Activated CD8-positive, alpha-beta T cell treated with anti-CD3 and anti-CD28 coated beads, Interleukin-2, amount 10 ng/mL, durations not matched to agents 7 days and 5 days (primary cell): ENCODE measurements at regions not wholly inside any gene's neighbourhood (a gene's known extent, or its start where the extent isn't known, plus 50 kb on each side); places are given as distances from the start of the nearest gene placed in this dataset.
"Not testable (repeated sequence)": the region's sequence is repeated elsewhere in the genome, so short reads cannot be mapped to it uniquely, and the experiment has no call there.

Source experiments
- ATAC-seq: fragments of 150-1000 bp; cut with Tn5 transposase; one replicate; pipeline ENCODE4 v1.10.0; 2021; ENCODE audit warnings: moderate library complexity
- CTCF ChIA-PET: fragments of 350-600 bp; sonication (Branson Sonifier 250); formaldehyde crosslinking; loops from one replicate; lab custom pipeline; 2021; ENCODE audit warnings: antibody characterized with exemption; lab: Charles Lee
- POLR2A ChIA-PET: fragments of 350-600 bp; sonication (Branson Sonifier 250); formaldehyde crosslinking; loops from one replicate; lab custom pipeline; 2021; ENCODE audit warnings: antibody characterized with exemption; lab: Charles Lee
- DNase-seq: peaks from one replicate; pipeline ENCODE4 v3.0.0-alpha.2; 2020
- H3K27ac Mint-ChIP-seq: one replicate; pipeline ENCODE4 v1.8.0; 2021; ENCODE audit warnings: mild to moderate bottlenecking, mixed read lengths
- H3K27me3 Mint-ChIP-seq: one replicate; pipeline ENCODE4 v1.8.0; 2021; ENCODE audit warnings: low read depth, mixed read lengths
- H3K36me3 Mint-ChIP-seq: one replicate; pipeline ENCODE4 v1.8.0; 2021; ENCODE audit warnings: low read depth, mixed read lengths
- H3K4me1 Mint-ChIP-seq: one replicate; pipeline ENCODE4 v1.8.0; 2021; ENCODE audit warnings: low read depth, mixed read lengths
- H3K4me3 Mint-ChIP-seq: one replicate; pipeline ENCODE4 v1.8.0; 2021; ENCODE audit warnings: mild to moderate bottlenecking, mixed read lengths
- H3K9me3 Mint-ChIP-seq: one replicate; pipeline ENCODE4 v1.8.0; 2022; ENCODE audit warnings: mixed read lengths; ENCODE audit not compliant: insufficient read depth

DNA sequence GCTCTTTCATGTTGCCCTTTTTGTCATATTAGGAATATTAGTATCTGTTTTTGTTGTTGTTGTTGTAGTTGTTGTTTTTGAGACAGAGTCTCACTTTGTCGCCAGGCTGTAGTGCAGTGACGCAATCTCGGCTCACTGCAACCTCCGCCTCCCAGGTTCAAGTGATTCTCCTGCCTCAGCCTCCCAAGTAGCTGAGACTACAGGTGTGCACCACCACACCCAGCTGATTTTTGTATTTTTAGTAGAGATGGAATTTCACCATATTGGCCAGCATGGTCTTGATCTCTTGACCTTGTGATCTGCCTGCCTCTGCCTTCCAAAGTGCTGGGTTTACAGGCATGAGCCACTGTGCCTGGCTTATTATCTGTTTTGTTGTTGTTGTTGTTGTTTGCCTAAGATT, 69.7 kb upstream of the CCN2 start:
- DNase-seq, H3K27ac Mint-ChIP-seq, H3K4me1 Mint-ChIP-seq, H3K4me3 Mint-ChIP-seq, CTCF ChIA-PET, H3K9me3 Mint-ChIP-seq, POLR2A ChIA-PET, H3K36me3 Mint-ChIP-seq, H3K27me3 Mint-ChIP-seq, ATAC-seq: not testable (repeated sequence)

DNA sequence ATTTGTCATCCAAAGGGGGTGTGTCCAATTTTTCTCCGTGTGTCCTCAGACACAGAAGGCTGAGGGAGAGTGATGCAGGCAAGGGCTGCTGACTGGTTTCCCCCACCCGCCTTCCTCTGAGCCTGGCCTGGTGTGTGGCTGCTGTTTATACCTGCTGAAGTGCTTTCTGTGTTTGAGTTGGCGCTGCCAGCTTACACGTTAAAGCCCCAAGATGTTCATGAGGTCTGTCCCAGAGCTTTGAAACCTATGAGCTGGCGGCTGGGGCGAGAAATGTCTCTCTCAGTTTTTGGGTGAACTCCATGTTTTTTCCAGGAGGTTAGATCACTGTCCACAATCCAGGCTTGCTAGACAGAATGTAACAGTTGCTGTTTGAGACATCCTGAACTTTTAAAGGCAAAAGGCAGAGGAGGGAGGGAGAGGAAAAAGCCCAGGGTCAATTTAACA, 69.0 kb upstream of the CCN2 start:
- POLR2A ChIA-PET, result no interaction called here
- H3K36me3 Mint-ChIP-seq, result no peaks in the 10 kb centered on the region

DNA sequence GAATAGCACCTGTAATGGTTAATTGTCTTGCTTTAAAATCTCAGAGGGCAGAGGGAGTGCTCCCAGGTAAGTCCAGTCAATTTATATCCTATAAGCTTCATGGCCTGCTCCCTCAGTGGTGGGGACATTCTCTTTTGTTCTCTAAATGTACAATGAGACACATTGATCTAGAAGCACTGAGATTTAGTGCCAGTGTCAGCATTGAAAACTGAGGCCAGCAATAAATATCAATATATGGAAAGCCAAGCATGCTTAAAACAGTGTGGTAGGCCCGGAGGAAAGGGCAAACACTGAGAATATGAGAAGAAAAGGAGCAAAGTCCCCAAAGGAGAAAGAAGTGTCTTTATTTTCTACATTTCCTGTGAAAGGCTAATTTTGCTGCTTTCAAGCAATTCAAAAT, 68.4 kb upstream of the CCN2 start:
- H3K36me3 Mint-ChIP-seq, result no peaks in the 10 kb centered on the region
- H3K27ac Mint-ChIP-seq, result no peak overlapping the region
- POLR2A ChIA-PET, result no interaction called here
- no peaks in the 10 kb centered on the region for H3K27me3 Mint-ChIP-seq
- H3K4me3 Mint-ChIP-seq, result no peak overlapping the region
- H3K9me3 Mint-ChIP-seq, result no peaks in the 10 kb centered on the region
- no peaks in the 10 kb centered on the region for H3K4me1 Mint-ChIP-seq
- DNase-seq (no peak), ATAC-seq (no peak)
- CTCF ChIA-PET, result no interaction called here

More for the DNA sequence above, 69.0 kb upstream of the CCN2 start:
- CTCF ChIA-PET, result no interaction called here
- no peak overlapping the region for H3K27ac Mint-ChIP-seq
- DNase-seq (no peak), ATAC-seq (no peak)
- H3K4me1 Mint-ChIP-seq, result no peaks in the 10 kb centered on the region
- H3K4me3 Mint-ChIP-seq, result no peak overlapping the region
- no peaks in the 10 kb centered on the region for H3K9me3 Mint-ChIP-seq
- H3K27me3 Mint-ChIP-seq, result no peaks in the 10 kb centered on the region

DNA sequence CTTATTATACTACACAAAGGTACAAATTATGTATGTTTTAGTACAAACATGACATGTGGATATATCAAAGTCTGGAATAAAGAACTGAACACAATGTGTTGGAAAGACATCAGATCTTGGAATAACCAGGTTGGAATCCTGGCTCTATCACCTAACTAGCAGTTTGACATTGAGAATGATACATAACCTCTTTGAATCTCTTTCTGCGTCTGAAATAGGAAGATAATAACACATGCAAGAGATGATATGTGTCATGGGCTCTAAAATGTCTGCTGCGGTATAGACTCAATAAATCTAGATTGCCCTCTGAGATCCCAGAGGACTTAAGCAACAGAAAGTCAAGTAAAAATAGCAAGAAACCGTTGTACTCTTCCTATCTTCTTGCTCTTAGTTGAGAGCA, 66.8 kb upstream of the CCN2 start:
- CTCF ChIA-PET, result interaction anchor here (0.9 kb wide), 2 partner anchors 95 to 262 kb away, joined by 3 read pairs; no protein-coding TSS in a partner anchor
- Mint-ChIP-seq H3K27ac (no peak overlapping the region), H3K4me1 (no peaks in the 10 kb centered on the region), H3K9me3 (no peaks in the 10 kb centered on the region), H3K27me3 (no peaks in the 10 kb centered on the region), H3K36me3 (no peaks in the 10 kb centered on the region), H3K4me3 (no peak overlapping the region)
- ATAC-seq (no peak), DNase-seq (no peak)
- POLR2A ChIA-PET, result no interaction called here

DNA sequence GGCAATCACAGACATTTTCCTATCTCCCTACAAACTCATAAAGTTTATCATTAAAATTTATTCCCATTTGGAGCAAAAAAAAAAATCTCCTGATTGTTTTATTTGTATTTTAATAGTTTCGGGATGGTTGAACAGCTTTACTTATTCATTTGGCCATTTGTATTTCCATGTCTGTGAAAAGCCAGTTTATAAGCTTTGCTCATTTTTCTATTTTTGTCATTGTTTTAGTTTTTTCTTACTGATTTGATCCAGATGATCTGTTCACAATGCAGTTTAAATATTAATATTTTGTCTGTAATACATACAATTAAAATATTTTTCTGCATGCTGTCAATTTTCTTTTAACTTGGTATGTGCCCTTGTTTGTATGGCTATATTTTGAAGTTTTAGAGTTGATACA, 65.2 kb upstream of the CCN2 start:
- DNase-seq (no peak), ATAC-seq (no peak)
- H3K4me3 Mint-ChIP-seq, result no peak overlapping the region
- no peaks in the 10 kb centered on the region for H3K9me3 Mint-ChIP-seq
- H3K27me3 Mint-ChIP-seq, result no peaks in the 10 kb centered on the region
- H3K4me1 Mint-ChIP-seq, result no peaks in the 10 kb centered on the region
- ChIA-PET POLR2A (no interaction called here), CTCF (no interaction called here)
- no peak overlapping the region for H3K27ac Mint-ChIP-seq
- H3K36me3 Mint-ChIP-seq, result no peaks in the 10 kb centered on the region

DNA sequence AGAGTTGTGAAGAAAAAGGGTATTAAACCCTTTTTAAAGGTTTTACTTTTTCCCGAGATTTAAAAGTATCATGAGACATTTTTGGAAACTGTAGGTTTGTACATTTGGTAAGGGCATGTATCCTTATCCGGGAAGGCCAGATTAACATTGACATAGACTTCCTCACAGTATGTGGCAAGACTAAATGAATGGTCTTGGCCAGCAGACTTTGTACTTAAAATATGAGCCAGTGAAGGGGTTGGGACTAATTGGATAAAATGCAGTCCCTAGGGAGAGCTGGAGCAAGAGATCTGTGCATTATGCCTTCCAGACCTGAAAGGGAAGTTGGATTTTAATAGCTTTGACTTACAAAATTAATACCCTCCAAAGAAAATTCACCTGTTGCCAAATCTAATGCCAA, 60.4 kb upstream of the CCN2 start:
- Mint-ChIP-seq H3K4me1 (no peaks in the 10 kb centered on the region), H3K27me3 (no peaks in the 10 kb centered on the region), H3K27ac (no peak overlapping the region), H3K4me3 (no peak overlapping the region), H3K9me3 (no peaks in the 10 kb centered on the region), H3K36me3 (no peaks in the 10 kb centered on the region)
- DNase-seq (no peak), ATAC-seq (no peak)
- POLR2A ChIA-PET, result no interaction called here
- CTCF ChIA-PET, result no interaction called here

DNA sequence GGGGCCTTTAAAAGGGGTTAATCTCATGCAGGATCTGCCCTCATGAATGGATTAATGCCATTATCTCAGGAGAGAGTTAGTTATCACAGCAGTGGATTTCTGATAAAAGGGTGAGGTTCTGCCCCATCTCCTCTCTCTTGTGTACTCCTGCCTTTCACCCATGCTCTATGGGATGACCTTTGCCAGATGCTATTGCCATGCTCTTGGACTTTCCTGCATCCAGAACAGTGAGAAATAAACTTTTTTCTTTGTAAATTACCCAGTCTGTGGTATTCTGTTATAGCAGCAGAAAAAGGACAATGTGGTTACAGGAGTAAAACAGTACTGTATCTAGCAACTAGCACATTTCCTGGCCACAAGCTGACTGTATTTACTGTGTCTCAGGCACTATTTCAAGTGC, 58.0 kb upstream of the CCN2 start:
- ChIA-PET CTCF (no interaction called here), POLR2A (no interaction called here)
- Mint-ChIP-seq H3K4me3 (no peak overlapping the region), H3K27me3 (no peaks in the 10 kb centered on the region), H3K4me1 (no peaks in the 10 kb centered on the region), H3K9me3 (no peaks in the 10 kb centered on the region), H3K27ac (no peak overlapping the region), H3K36me3 (no peaks in the 10 kb centered on the region)
- ATAC-seq (no peak), DNase-seq (no peak)

DNA sequence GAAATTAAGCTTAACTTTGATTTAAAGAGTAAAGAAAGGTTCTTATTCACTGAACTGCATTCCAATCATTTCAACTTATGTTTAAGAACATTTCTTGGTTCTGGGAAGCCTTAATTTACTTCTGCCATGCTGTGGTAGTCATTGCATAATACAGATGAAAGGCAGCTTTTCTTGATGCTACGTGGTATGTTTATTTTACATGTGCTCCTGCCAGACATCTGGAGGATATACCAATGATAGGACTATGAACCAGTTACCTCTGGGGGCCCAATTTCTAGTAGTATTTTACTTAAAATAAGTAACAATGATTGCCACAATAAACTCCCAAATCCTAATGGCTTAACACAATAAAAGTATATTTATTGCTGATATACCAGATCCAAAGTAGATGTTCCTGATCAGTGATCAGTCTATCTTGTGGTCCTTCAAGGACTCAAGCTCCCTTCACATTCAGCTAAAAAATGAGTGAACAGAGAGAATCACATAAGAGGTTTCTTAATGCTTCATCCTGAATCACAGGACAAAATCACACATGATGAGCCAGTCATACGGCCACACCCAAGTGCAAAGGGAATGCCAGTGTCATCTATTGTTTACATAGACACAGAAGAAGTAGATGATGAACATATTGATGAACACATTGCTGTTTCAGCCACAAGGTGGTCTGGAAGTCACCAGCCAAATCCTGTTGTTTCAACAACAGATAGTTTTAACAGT, 56.5 kb upstream of the CCN2 start:
- no peak overlapping the region for H3K27ac Mint-ChIP-seq
- no peaks in the 10 kb centered on the region for H3K9me3 Mint-ChIP-seq
- ATAC-seq (no peak), DNase-seq (no peak)
- H3K27me3 Mint-ChIP-seq, result no peaks in the 10 kb centered on the region
- POLR2A ChIA-PET, result no interaction called here
- H3K4me3 Mint-ChIP-seq, result no peak overlapping the region
- CTCF ChIA-PET, result no interaction called here
- no peaks in the 10 kb centered on the region for H3K4me1 Mint-ChIP-seq
- H3K36me3 Mint-ChIP-seq, result no peaks in the 10 kb centered on the region

DNA sequence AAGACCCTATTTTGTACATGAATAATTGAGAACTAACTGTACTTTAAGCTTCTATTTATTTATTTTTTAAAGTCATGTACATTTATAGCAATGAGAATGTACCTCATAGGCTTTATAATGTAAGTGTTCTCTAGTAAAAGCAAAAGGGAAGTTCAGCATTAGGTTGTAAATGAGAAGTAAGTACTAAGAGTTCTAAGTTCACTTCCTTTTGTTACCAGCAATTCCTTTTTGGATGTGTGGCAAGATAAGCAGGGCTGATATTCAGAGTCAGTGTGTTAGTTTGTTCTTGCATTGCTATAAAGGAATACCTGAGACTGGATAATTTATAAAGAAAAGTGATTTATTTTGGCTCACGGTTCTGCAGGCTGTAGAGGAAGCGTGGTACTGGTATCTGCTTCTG, 54.0 kb upstream of the CCN2 start:
- Mint-ChIP-seq H3K36me3 (no peaks in the 10 kb centered on the region), H3K27me3 (no peaks in the 10 kb centered on the region), H3K27ac (no peak overlapping the region), H3K4me1 (no peaks in the 10 kb centered on the region), H3K4me3 (no peak overlapping the region), H3K9me3 (no peaks in the 10 kb centered on the region)
- ChIA-PET CTCF (no interaction called here), POLR2A (no interaction called here)
- DNase-seq, result no peak
- ATAC-seq, result no peak

DNA sequence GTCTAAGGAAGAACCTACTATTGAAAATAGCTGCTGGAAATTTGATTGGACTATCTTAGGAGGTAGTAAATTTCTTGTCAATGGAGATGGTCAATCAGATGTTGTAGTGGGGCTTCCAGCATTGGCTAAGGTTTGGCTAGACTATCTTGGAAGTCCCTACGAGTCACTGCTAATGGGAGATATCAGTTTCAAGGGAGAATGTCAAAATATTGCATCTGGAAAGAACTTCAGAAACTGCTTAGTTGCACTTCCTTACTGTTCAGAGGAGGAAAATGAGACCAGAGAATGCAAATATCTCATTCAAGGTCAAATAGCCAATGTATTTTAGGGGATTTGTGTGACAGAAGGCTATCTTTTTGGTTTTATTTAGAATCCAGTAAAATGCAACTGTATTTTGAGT, 53.5 kb upstream of the CCN2 start:
- ATAC-seq (no peak), DNase-seq (no peak)
- no peaks in the 10 kb centered on the region for H3K27me3 Mint-ChIP-seq
- CTCF ChIA-PET, result no interaction called here
- H3K9me3 Mint-ChIP-seq, result no peaks in the 10 kb centered on the region
- POLR2A ChIA-PET, result no interaction called here
- H3K36me3 Mint-ChIP-seq, result no peaks in the 10 kb centered on the region
- no peaks in the 10 kb centered on the region for H3K4me1 Mint-ChIP-seq
- no peak overlapping the region for H3K4me3 Mint-ChIP-seq
- H3K27ac Mint-ChIP-seq, result no peak overlapping the region

DNA sequence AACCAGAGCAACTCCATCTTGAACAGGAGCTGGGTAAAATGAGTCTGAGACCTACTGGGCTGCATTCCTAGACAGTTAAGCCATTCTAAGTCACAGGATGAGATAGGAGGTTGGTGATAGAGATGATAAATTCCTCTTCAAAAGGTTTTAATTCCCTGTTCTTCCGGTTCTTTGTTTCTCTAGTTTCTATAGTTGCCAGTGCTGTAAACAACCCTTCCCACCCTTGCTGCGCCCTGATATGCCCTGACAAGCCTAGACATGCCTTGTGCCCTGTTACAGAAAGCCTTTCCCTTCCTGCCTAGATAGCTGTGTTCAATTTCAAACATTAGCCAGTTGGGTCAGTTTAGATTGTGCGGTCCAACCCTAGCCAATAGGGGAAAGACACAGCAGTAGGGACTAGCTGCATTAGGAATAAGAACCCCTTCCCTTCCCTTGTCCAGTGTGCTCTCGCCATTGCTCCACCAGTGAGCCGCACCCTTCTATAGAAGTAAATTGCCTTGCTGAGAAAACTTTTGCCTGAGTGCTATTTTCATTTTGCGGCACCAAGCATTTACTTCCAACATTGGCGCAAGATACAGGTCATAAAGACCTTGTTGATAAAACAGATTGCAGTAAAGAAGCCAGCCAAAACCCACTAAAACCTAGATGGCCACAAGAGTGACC, 52.5 kb upstream of the CCN2 start:
- ATAC-seq, result no peak
- Mint-ChIP-seq H3K27ac (no peak overlapping the region), H3K9me3 (no peaks in the 10 kb centered on the region), H3K4me1 (peaks cover 2% of the 10 kb centered on the region), H3K27me3 (no peaks in the 10 kb centered on the region), H3K4me3 (no peak overlapping the region), H3K36me3 (no peaks in the 10 kb centered on the region)
- no peak for DNase-seq
- ChIA-PET CTCF (no interaction called here), POLR2A (no interaction called here)
